ENCODE measurements at regions not wholly inside any gene's neighbourhood (a gene's known extent, or its start where the extent isn't known, plus 50 kb on each side); places are given as distances from the start of the nearest gene placed in this dataset.

DNA sequence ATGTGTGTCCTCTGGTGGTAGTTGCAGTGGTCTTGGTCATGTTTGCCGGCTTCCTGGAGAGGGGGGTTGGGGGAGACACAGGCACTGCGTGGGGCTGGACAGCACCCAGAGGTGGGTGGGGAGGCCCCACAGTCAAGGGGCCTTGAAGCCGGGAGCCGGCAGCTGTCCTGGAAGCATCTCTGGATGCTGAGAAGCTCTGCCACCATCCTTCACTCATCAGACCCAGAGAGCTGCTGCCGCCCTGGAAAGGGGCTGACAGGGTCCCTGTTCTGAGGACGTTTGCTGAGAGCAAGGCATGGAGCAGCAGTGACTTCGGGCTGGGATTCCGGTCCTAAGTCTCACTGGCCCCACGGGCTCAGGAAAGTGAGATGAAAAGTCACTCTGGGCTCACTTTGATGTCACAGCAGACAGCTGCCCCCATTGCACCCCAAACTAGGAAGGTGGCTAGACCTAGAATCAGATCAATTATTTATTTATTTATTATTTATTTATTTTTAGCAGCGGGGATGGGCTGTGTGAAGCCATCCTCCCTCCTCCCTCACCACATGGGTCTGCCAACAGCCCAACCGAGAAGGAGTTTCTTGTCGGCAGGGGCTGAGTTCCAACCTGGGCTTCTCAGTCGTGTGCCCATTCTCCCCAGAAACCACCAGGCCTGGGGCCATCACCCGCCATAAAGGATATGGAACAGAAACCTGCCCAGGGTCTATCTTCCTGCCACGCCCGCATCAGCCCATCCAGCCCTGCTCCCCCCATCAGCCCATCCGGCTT, 547.4 kb downstream of the PTPRU start:
- FAIRE-seq, result no peak
- no peak for TF ChIP-seq POLR2A (IDR thresholded peaks at IDR 0.05; ENCODE audit: low read depth, low read length)
- no peak for DNase-seq (ENCODE audit: insufficient read length, low spot score)

DNA sequence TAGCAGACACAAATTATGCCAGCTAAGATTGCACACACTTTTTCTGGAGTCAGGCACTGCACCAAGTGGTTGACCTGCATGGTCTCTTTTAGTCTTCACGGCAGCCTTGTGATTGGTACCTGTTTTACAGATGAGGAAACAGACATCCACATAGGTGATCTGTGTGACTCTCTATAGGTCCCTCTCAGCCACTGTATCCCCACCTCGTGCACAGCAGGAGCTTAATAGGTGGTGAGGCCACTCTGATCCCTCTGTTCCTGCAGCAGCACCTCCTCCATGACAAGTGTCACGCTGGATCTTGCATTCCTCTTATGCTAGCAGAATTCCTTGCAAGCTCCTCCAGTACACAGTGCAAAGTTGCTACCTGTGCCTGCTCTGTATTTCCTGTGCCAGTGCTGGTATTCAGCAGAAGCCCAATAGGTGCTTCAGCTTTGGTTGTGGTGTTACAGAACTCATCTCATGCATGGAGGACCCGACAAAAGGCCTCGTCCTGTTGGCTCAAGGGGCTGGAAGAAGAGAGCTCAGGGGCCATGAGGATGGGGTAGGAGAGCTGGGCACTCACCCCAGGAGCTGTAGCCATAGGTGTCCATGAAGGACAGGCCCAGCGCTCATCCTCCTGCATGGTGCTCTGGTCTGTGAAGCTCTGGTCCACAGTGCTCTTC, 546.7 kb downstream of the PTPRU start:
- TF ChIP-seq POLR2A (IDR thresholded peaks at IDR 0.05; ENCODE audit: low read depth, low read length), result no peak
- FAIRE-seq (no peak), DNase-seq (ENCODE audit: insufficient read length, low spot score) (no peak)

DNA sequence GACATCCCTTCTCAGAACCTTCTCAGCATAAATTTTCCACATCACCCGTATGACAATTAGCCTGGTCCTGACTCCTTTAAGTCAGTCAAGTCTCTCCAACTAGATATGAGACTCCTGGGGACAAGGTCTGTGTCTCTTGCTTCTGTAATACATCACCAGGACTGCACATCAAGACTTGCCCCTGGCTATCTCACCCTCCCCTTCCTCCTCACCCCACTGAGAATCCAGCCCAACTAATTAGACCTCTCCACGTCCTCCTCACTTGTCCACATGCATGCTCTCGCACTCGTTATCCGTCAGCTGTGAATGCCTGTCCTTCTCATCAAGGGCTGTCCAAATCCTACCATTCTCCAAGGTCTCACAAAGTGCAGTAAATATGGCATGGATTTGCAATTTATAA, 542.8 kb downstream of the PTPRU start:
- TF ChIP-seq POLR2A (IDR thresholded peaks at IDR 0.05; ENCODE audit: low read depth, low read length), result no peak
- FAIRE-seq (no peak), DNase-seq (ENCODE audit: insufficient read length, low spot score) (no peak)

DNA sequence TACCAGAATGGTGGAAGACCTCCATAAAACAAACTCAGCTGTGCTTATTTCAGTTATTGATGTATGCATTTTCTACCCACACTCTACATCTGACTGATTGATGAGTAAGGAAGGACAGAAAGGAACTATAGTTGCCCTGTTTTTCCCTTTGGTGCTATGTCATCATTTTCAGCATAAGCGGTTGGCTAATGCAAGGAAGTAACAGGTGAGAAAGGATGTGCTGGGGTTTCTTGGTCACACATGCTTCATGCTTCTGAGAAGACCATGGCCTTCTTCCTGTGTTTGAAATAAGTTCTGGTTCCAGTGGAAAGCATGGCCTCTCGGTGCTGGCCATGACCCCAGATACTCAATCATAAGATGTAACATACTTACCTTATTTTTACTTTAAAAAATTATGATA, 541.2 kb downstream of the PTPRU start:
- no peak for DNase-seq (ENCODE audit: insufficient read length, low spot score)
- TF ChIP-seq POLR2A (IDR thresholded peaks at IDR 0.05; ENCODE audit: low read depth, low read length), result no peak
- FAIRE-seq, result no peak

DNA sequence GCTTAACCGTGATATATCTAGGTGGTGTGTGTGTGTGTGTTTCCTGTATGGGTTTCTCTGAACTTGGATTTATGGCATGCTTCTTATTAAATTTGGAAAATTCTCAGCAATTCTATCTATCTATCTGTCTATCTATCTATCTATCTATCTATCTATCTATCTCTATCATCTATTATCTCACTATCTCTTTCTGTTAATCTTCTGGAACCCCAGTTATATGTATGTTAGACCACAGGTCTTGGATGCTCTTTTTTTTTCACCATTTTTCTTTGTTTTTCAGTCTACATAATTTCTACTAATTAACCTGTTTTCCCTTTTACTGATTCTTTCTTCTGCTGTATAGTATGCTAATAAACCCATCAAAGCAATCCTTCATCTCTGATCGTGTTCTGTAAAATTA, 538.0 kb downstream of the PTPRU start:
- TF ChIP-seq POLR2A (IDR thresholded peaks at IDR 0.05; ENCODE audit: low read depth, low read length), result no peak
- no peak for DNase-seq (ENCODE audit: insufficient read length, low spot score)
- no peak for FAIRE-seq

DNA sequence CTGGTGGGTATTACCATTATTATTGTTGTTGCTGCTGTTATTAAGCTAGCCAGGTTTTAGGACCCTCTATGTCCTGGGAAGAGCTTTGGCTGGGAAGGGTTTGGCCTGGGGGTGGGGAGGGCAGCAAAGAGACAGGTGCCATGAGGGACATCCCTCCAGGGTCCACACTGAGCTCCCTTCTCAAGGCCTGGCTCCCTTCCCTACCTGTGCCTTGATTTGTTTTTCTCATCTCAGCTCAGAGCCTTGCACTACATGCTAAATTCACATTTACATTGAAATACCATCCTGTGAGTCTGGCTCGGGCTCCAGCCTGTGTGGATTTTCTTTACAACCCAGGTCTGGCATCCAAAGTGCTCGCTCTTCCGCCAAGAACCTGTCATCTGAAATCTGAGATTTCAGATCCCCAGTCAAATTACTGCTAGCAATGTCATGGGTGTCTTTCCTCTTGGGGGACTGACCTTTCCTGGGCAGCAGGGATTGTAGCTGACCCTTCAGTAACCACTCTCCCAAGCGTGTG, 536.3 kb downstream of the PTPRU start:
- DNase-seq (ENCODE audit: insufficient read length, low spot score) (no peak), FAIRE-seq (no peak)
- no peak for TF ChIP-seq POLR2A (IDR thresholded peaks at IDR 0.05; ENCODE audit: low read depth, low read length)

DNA sequence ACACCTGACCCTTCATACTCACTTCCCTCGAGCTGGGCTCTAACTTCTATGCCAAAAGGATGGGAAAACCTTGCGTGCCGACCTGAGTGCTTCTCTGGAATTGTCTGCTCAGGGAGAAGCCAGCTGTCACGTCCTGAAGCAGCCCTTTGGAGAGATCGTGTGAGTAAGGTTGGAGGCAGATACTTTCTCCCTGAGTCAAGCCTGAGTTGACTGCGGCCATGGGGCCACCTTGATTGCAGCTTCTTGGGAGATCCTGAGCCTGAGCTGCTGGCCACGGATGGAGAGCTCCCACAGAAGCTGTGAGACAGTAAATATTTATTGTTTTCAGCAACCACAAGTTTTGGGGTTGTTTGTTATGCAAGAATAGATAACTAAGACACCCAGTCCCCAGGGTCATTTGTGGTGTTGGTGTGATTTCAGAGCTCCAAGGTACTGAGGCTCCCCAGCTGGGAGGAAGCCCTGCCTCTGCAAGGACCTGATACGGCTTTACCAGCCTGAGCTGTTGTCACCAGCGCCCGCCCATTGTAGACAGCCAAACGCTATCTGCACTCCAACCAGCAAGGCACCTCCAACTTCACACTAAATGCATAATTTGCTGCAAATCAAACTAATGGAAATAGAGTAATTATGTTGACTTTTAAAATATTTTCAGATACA, 531.6 kb downstream of the PTPRU start:
- FAIRE-seq (no peak), DNase-seq (ENCODE audit: insufficient read length, low spot score) (no peak)
- no peak for TF ChIP-seq POLR2A (IDR thresholded peaks at IDR 0.05; ENCODE audit: low read depth, low read length)

DNA sequence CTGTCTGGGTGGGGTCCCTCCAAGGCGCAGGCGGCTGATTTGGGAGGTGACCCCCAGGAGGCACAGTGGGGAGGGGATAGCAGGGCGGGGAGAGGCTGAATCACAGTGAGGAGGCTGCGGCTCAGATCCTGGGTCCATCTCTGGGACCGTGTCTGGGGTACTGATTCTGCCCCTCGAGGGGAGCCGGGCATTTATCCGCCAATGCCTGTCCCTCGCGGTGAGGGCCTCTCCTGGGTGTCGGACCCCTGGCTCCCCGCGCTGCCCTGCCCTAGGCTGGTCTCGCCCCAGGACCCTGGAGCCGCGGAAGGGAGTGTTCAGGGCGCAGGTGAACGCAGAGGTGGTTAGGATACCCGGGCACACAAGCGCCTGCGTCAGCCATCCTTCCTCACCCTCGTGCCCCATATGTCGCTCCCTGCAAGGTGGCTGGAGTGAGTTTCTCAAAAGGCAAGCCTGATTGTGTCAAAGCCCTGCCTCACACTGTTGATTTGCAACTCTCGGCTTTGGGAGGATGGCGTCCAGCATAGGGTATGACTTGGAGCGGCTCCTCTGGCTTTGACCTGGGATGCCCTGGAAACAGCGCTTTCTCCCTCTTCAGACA, 530.9 kb downstream of the PTPRU start:
- FAIRE-seq, result no peak
- no peak for DNase-seq (ENCODE audit: insufficient read length, low spot score)
- no peak for TF ChIP-seq POLR2A (IDR thresholded peaks at IDR 0.05; ENCODE audit: low read depth, low read length)

DNA sequence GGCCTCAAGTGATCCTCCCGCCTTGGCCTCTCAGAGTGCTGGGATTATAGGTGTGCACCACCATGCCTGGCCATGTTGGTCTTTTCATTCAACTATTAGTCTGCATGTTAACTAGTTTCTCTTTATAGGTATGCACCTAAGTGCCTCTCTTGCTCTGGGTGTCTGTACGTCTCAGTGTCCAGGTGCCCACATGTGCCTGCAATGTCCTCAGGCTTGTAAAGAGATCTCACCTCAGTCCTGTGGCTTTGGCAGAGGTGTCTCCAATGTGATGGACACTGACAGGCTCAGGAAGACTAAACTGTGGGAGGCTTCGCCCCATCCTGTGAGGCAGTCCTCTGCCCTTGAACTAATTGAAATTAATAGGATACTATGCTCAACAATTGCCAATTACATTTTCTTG, 526.3 kb downstream of the PTPRU start:
- no peak for DNase-seq (ENCODE audit: insufficient read length, low spot score)
- FAIRE-seq, result no peak
- no peak for TF ChIP-seq POLR2A (IDR thresholded peaks at IDR 0.05; ENCODE audit: low read depth, low read length)

DNA sequence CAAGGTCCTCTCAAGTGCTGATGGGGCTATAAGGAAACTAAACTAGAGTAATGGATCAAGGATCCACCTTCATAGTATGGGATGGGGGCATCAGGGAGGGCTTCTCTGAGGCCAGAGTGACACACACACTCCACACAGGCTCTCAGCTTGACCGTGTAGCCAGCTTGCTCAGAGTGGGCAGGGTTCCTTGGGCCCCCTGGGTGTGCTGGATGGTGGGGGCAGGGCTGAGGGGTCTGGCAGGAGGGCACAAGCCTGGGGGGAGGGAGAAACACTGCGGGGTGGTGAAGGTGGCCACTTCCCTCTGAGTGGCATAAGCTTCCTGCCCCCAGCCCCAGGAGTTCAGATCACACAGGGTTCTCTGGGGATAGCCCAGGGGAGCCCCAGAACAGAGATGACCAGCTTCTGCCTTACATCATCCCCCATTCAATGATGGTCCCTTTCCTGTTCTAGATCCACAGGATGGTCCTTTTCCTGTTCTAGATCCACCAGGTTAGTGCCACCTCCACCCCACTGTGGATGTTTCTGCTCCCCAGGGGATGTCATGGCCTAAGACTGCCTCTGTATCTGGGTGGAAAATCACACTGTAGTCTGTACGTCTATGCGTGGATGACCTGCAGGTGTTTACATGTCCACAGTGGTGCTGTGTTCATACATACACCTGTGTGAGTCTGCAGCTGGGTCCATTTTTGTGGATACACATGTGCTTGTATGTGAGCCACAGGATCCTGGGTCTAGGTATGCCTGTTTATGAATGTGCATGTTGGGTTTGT, 525.0 kb downstream of the PTPRU start:
- DNase-seq (ENCODE audit: insufficient read length, low spot score) (no peak), FAIRE-seq (no peak)
- TF ChIP-seq POLR2A (IDR thresholded peaks at IDR 0.05; ENCODE audit: low read depth, low read length), result no peak

DNA sequence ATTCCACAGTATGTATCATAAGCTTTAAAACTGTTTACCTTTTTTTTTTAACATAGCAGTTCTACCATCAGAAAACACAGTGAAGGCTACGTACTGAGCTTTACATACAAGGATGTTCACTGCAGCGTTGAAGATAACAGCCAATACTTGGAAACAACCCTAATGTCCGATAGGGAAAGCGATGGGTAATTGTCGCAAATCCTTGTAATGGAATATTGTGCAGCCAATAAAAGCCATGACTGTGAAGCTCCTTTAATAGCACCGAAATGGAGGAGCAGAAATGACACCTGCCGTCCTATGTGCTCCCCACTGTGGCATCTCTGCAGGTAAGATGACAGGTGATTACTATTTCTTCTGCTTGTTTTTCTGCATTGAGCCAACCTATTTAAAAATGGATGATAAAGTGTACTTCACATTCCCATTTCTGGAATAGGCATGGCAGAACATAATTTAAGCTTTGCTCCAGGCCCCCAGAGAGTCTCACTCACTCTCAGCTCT, 523.8 kb downstream of the PTPRU start:
- FAIRE-seq (no peak), DNase-seq (ENCODE audit: insufficient read length, low spot score) (no peak)
- TF ChIP-seq POLR2A (IDR thresholded peaks at IDR 0.05; ENCODE audit: low read depth, low read length), result no peak

DNA sequence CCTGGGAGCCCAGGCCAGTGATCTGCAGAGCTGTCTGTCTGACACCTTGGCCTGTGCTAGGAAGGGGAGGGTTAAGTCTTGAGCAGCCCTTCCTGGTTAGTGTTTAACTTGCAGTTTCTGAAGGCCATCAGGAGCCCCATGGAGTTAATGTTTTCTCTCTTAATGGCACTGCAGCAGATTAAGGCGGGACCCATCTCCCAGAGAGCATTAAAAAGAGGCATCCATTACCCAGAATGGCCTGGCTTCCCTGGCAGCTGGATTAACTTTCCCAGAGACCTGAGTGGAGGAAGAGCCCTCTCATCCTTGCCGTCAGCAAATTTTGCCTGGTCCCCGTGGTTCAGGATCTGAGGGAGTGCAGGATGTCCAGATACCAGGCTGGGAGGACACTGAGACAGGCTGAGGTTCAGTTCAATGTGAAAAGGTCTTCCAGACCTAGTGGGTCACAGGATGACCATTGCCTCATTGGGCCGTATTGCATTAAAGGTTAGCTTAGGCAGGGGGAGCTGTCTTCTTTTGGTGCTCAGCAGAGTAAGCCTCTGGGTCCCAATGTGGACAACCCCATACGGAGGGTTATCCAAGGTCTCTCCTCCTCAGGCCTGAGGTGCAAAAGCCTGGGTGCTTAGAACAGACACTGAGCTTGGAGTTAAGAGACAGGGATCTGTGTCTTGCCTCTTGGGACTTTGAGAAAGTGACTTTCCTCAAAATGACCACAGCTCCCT, 522.6 kb downstream of the PTPRU start:
- no peak for TF ChIP-seq POLR2A (IDR thresholded peaks at IDR 0.05; ENCODE audit: low read depth, low read length)
- FAIRE-seq (no peak), DNase-seq (ENCODE audit: insufficient read length, low spot score) (no peak)

Data from H54 (cell line).